HCT116 (cell line): ENCODE measurements at regions not wholly inside any gene's neighbourhood (a gene's known extent, or its start where the extent isn't known, plus 50 kb on each side); places are given as distances from the start of the nearest gene placed in this dataset.
"Not testable (repeated sequence)": the region's sequence is repeated elsewhere in the genome, so short reads cannot be mapped to it uniquely, and the experiment has no call there.

Source experiments
- ATAC-seq: fragments of 200-7000 bp; cut with Tn5 transposase; 2 replicates; pipeline ENCODE4 v1.9.1; 2020; ENCODE audit warnings: mild to moderate bottlenecking, moderate library complexity
- BruUV-seq: library from RNA; stranded (reverse); fragments of 400-500 nt; replicated peaks from 2 replicates; lab custom pipeline; 2021; lab: Mats Ljungman, UMichigan
- CTCF ChIA-PET: fragments of 300-600 bp; sonication (Branson Sonifier 250); formaldehyde crosslinking; loops from one replicate; lab custom pipeline; 2021; ENCODE audit warnings: antibody characterized with exemption; lab: Charles Lee
- POLR2A ChIA-PET: fragments of 300-600, 350-600 bp; sonication (Branson Sonifier 250); formaldehyde crosslinking; loops from one replicate; lab custom pipeline; 2021; ENCODE audit warnings: antibody characterized with exemption; lab: Charles Lee
- RAD21 ChIA-PET, 2 experiments: fragments of 300-600 bp; sonication (Branson Sonifier 250); formaldehyde crosslinking; loops; one replicate each; lab custom pipeline; 2023; ENCODE audit warnings: low total read pairs in 2 of 2; ENCODE audit not compliant: uncharacterized antibody in 2 of 2, unreplicated experiment in 2 of 2, low non-redundant PET in 1 of 2; lab: Charles Lee
- DNase-seq: peaks from one replicate; pipeline ENCODE4 v3.0.0-alpha.2; 2010; ENCODE audit warnings: low read depth, low spot score
- H2AFZ ChIP-seq: fragments of 200-600 bp; shearing (Covaris generic), sonication (generic); 2 replicates; pipeline ENCODE4 v1.6.1; 2017; ENCODE audit warnings: low read depth, mixed run types, mixed read lengths, antibody characterized with exemption, low read length; ENCODE audit not compliant: poor library complexity, severe bottlenecking
- H3K27ac ChIP-seq: 2 replicates; pipeline ENCODE4 v1.5.1; 2012; ENCODE audit warnings: low read depth, low read length
- H3K27me3 ChIP-seq: fragments of 200-600 bp; sonication (generic); 2 replicates; pipeline ENCODE4 v1.6.1; 2016; ENCODE audit warnings: mixed run types, low read length, mixed read lengths; ENCODE audit not compliant: insufficient read depth
- H3K36me3 ChIP-seq, 2 experiments: fragments of 200-500 bp in 1 of 2; fragments of 200-600 bp in 1 of 2; sonication (Bioruptor generic) in 1 of 2; sonication (generic) in 1 of 2; 2 replicates each; pipeline versions ENCODE4 v1.5.1 to v1.6.1; 2014 to 2016; ENCODE audit warnings: low read length in 2 of 2, inconsistent platforms in 1 of 2, mixed read lengths in 1 of 2, mixed run types in 1 of 2; ENCODE audit not compliant: insufficient read depth in 2 of 2, control insufficient read depth in 1 of 2
- H3K4me1 ChIP-seq, 2 experiments: fragments of 200-600 bp in 1 of 2; sonication (generic) in 1 of 2; 2 replicates each; pipeline versions ENCODE4 v1.5.1 to v1.6.1; 2012 to 2017; ENCODE audit warnings: low read length in 2 of 2, inconsistent platforms in 1 of 2, mild to moderate bottlenecking in 1 of 2, mixed read lengths in 1 of 2, mixed run types in 1 of 2, moderate library complexity in 1 of 2; ENCODE audit not compliant: insufficient read depth in 2 of 2, control insufficient read depth in 1 of 2
- H3K4me2 ChIP-seq: fragments of 200-600 bp; sonication (generic); 2 replicates; pipeline ENCODE4 v1.6.1; 2017; ENCODE audit warnings: mixed run types, low read length, mixed read lengths
- H3K4me3 ChIP-seq, 2 experiments: fragments of 200-600 bp in 1 of 2; sonication (generic) in 1 of 2; replicated peaks in 1 of 2; 2 replicates each; pipeline ENCODE4 v1.5.1; 2011 to 2016; ENCODE audit warnings: low read length in 2 of 2, control low read depth in 1 of 2, low read depth in 1 of 2, mild to moderate bottlenecking in 1 of 2, mixed read lengths in 1 of 2, mixed run types in 1 of 2
- H3K79me2 ChIP-seq: fragments of 200-600 bp; sonication (generic); 2 replicates; pipeline ENCODE4 v1.6.1; 2017; ENCODE audit warnings: mild to moderate bottlenecking, mixed run types, low read length, moderate library complexity, mixed read lengths; ENCODE audit not compliant: insufficient read depth
- H3K9ac ChIP-seq: fragments of 200-600 bp; sonication (generic); 2 replicates; pipeline ENCODE4 v1.6.1; 2016; ENCODE audit warnings: low read length, mixed read lengths
- H3K9me2 ChIP-seq: fragments of 200-600 bp; sonication (generic), shearing (Covaris generic); 2 replicates; pipeline ENCODE4 v1.6.1; 2017; ENCODE audit warnings: mixed run types, mild to moderate bottlenecking, moderate library complexity; ENCODE audit not compliant: insufficient read depth
- H3K9me3 ChIP-seq, 2 experiments: fragments of 200-500 bp in 1 of 2; fragments of 200-600 bp in 1 of 2; sonication (Bioruptor generic) in 1 of 2; sonication (generic) in 1 of 2; 2 replicates each; pipeline ENCODE4 v1.6.1; 2014 to 2017; ENCODE audit warnings: low read length in 2 of 2, mixed read lengths in 2 of 2, inconsistent platforms in 1 of 2, low read depth in 1 of 2, mild to moderate bottlenecking in 1 of 2, mixed run types in 1 of 2, moderate library complexity in 1 of 2; ENCODE audit not compliant: control insufficient read depth in 1 of 2, insufficient read depth in 1 of 2
- H4K20me1 ChIP-seq: fragments of 200-600 bp; sonication (generic), shearing (Covaris generic); 2 replicates; pipeline ENCODE4 v1.6.1; 2017; ENCODE audit warnings: mixed run types, mild to moderate bottlenecking, moderate library complexity; ENCODE audit not compliant: insufficient read depth
- EZH2phosphoT487 ChIP-seq: fragments of 200-600 bp; IDR thresholded peaks from 2 replicates; pipeline ENCODE4 v1.6.1; 2018; ENCODE audit warnings: antibody characterized with exemption, borderline replicate concordance
- FOSL1 ChIP-seq: IDR thresholded peaks from 2 replicates; pipeline ENCODE4 v1.6.1; 2012; ENCODE audit warnings: low read depth
- TCF7L2 ChIP-seq: IDR thresholded peaks from 2 replicates; pipeline ENCODE4 v1.7.0; 2011; ENCODE audit warnings: borderline replicate concordance, inconsistent platforms; ENCODE audit not compliant: insufficient read depth, insufficient read length; ENCODE audit errors: extremely low read depth
- ZNF274 ChIP-seq: fragments of 200-500 bp; sonication (Bioruptor generic); IDR thresholded peaks from 2 replicates; pipeline ENCODE4 v1.6.1; 2014; ENCODE audit warnings: mild to moderate bottlenecking, low read depth, low read length, inconsistent platforms
- intact Hi-C: fragments of 100-400 bp; cut with micrococcal nuclease; formaldehyde crosslinking; loops from 2 replicates; pipeline ENCODE4 v1.10.0; 2022
- TF ChIP-seq, protein P1 (sequence below): IDR thresholded peaks from 2 replicates; pipeline ENCODE4 v1.6.1; 2012; ENCODE audit warnings: low read depth

DNA sequence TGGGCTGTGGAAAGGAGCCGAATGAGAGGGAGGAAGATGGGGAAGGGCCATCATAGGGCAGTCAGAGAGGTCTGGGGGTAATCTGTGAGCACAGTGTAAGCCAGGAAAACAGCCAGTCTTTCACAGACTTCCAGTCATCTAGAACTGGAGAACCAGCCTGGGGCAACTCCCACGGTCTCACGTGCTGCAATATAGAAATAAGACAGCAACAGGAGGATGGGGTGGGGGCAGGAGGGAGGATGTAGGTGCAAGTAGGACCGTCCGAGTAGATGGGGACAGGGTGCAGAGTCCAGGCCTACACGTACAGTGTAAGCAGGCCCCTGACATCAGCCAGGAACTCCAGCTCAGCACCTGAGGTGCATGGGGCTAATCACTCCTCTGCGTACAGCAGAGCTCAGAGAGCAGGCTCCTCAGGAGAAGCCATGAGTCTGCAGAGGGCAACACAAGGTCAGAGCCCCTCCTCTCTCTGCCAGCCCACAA is 58.2 kb upstream of the TNFAIP3 start (continued):
- TF ChIP-seq, protein P1, sequence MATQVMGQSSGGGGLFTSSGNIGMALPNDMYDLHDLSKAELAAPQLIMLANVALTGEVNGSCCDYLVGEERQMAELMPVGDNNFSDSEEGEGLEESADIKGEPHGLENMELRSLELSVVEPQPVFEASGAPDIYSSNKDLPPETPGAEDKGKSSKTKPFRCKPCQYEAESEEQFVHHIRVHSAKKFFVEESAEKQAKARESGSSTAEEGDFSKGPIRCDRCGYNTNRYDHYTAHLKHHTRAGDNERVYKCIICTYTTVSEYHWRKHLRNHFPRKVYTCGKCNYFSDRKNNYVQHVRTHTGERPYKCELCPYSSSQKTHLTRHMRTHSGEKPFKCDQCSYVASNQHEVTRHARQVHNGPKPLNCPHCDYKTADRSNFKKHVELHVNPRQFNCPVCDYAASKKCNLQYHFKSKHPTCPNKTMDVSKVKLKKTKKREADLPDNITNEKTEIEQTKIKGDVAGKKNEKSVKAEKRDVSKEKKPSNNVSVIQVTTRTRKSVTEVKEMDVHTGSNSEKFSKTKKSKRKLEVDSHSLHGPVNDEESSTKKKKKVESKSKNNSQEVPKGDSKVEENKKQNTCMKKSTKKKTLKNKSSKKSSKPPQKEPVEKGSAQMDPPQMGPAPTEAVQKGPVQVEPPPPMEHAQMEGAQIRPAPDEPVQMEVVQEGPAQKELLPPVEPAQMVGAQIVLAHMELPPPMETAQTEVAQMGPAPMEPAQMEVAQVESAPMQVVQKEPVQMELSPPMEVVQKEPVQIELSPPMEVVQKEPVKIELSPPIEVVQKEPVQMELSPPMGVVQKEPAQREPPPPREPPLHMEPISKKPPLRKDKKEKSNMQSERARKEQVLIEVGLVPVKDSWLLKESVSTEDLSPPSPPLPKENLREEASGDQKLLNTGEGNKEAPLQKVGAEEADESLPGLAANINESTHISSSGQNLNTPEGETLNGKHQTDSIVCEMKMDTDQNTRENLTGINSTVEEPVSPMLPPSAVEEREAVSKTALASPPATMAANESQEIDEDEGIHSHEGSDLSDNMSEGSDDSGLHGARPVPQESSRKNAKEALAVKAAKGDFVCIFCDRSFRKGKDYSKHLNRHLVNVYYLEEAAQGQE: no peak
- TF ChIP-seq ZNF274 (no peak), EZH2phosphoT487 (no peak), TCF7L2 (no peak), FOSL1 (no peak)

- H3K9ac ChIP-seq, H2AFZ ChIP-seq, H3K27me3 ChIP-seq, H4K20me1 ChIP-seq, H3K9me2 ChIP-seq, H3K4me3 ChIP-seq, H3K9me3 ChIP-seq, DNase-seq, intact Hi-C loops, ATAC-seq, H3K4me2 ChIP-seq, RAD21 ChIA-PET, H3K27ac ChIP-seq, H3K36me3 ChIP-seq, H3K79me2 ChIP-seq, POLR2A ChIA-PET, BruUV-seq: not testable (repeated sequence)
- peaks cover 8 to 41% of the 10 kb centered on the region in 2 experiments; a peak in 3 of 4 replicates for H3K4me1 ChIP-seq
- CTCF ChIA-PET: interaction anchor here (2.4 kb wide), 2 partner anchors 10 to 57 kb away, joined by 8 to 10 read pairs; partner anchors contain the start of gene TNFAIP3
These were observed 57.0 kb upstream of the TNFAIP3 start for GRCh38 chr6:137809895-137810553.
